ENCODE measurements at regions not wholly inside any gene's neighbourhood (a gene's known extent, or its start where the extent isn't known, plus 50 kb on each side); places are given as distances from the start of the nearest gene placed in this dataset.

DNA sequence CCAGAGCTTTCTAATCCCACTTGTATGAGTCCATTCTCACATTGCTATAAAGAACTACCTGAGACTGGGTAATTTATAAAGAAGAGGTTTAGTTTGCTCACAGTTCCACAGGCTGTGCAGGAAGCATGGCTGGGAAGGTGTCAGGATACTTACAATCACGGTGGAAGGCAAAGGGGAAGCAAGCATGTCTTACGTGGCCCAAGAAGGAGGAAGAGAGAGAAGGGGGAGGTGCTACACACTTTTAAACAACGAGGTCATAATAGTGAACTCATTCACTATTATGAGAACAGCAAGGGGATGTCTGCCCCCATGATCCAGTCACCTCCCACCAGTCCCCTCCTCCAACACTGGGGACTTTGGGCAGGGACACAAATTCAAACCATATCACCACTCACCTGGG is 67.8 kb downstream of the TTC32 start:
- ATAC-seq (ENCODE audit: insufficient number of reproducible peaks, low FRiP score, low read depth) (no peak), DNase-seq (ENCODE audit: low spot score) (no peak)

GRCh38 chr2:19829672-19830071 is 72.1 kb downstream of the TTC32 start:
- TF ChIP-seq, protein P1, sequence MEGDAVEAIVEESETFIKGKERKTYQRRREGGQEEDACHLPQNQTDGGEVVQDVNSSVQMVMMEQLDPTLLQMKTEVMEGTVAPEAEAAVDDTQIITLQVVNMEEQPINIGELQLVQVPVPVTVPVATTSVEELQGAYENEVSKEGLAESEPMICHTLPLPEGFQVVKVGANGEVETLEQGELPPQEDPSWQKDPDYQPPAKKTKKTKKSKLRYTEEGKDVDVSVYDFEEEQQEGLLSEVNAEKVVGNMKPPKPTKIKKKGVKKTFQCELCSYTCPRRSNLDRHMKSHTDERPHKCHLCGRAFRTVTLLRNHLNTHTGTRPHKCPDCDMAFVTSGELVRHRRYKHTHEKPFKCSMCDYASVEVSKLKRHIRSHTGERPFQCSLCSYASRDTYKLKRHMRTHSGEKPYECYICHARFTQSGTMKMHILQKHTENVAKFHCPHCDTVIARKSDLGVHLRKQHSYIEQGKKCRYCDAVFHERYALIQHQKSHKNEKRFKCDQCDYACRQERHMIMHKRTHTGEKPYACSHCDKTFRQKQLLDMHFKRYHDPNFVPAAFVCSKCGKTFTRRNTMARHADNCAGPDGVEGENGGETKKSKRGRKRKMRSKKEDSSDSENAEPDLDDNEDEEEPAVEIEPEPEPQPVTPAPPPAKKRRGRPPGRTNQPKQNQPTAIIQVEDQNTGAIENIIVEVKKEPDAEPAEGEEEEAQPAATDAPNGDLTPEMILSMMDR (IDR thresholded peaks at IDR 0.05) = no peak
- Histone ChIP-seq H3K36me3 (no peaks in the 10 kb centered on the region), H3K4me1 (ENCODE audit: control insufficient read depth in 1 of 2, low read depth in 2 of 2) (peaks cover 0 to 26% of the 10 kb centered on the region in 2 donors), H3K27ac (no peak overlapping the region), H3K4me3 (no peak overlapping the region), H3K9me3 (no peaks in the 10 kb centered on the region), H3K27me3 (replicated peaks; ENCODE audit: insufficient read depth) (no peaks in the 10 kb centered on the region)
- no peak for DNase-seq (ENCODE audit: low spot score)
- no peak for ATAC-seq (ENCODE audit: insufficient number of reproducible peaks, low FRiP score, low read depth)

More for the DNA sequence above, 67.8 kb downstream of the TTC32 start:
- no peaks in the 10 kb centered on the region for H3K9me3 ChIP-seq
- no peak overlapping the region for H3K27ac ChIP-seq
- no peaks in the 10 kb centered on the region for H3K27me3 ChIP-seq (replicated peaks; ENCODE audit: insufficient read depth)
- TF ChIP-seq, protein P1 (IDR thresholded peaks at IDR 0.05) = no peak
- H3K4me3 ChIP-seq = no peak overlapping the region
- H3K36me3 ChIP-seq = no peaks in the 10 kb centered on the region
- peaks cover 11 to 45% of the 10 kb centered on the region in 2 donors for H3K4me1 ChIP-seq (ENCODE audit: control insufficient read depth in 1 of 2, low read depth in 2 of 2)

- Histone ChIP-seq H3K27me3 (replicated peaks; ENCODE audit: insufficient read depth) (no peaks in the 10 kb centered on the region), H3K36me3 (no peaks in the 10 kb centered on the region), H3K4me1 (ENCODE audit: control insufficient read depth in 1 of 2, low read depth in 2 of 2) (peaks cover 0 to 39% of the 10 kb centered on the region in 2 donors), H3K9me3 (no peaks in the 10 kb centered on the region), H3K4me3 (no peak overlapping the region), H3K27ac (no peak overlapping the region)
- DNase-seq (ENCODE audit: low spot score) = no peak
- no peak for ATAC-seq (ENCODE audit: insufficient number of reproducible peaks, low FRiP score, low read depth)
- TF ChIP-seq, protein P1 (IDR thresholded peaks at IDR 0.05) = no peak
These were observed 74.9 kb downstream of the TTC32 start for GRCh38 chr2:19826874-19827273.

DNA sequence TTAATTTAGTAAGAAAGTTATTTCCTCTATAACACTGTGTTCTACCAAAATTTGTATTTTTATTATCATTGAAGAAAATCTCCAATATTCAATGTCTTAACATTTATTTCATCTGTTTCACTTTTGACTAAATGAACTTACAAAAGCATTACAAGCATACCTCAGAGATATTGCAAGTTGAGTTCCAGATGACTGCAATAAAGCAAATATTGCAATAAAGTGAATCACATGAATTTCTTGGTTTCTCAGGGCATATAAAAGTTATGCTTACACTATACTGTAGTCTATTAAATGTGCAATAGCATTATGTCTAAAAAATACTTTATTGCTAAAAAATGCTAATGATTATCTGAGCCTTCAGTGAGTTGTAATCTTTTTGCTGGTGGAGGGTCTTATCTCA is 78.3 kb downstream of the TTC32 start:
- H3K9me3 ChIP-seq = no peaks in the 10 kb centered on the region
- no peak for DNase-seq (ENCODE audit: low spot score)
- no peaks in the 10 kb centered on the region for H3K36me3 ChIP-seq
- H3K4me3 ChIP-seq = no peak overlapping the region
- peaks cover 11 to 37% of the 10 kb centered on the region in 2 donors for H3K4me1 ChIP-seq (ENCODE audit: control insufficient read depth in 1 of 2, low read depth in 2 of 2)
- H3K27ac ChIP-seq = no peak overlapping the region
- ATAC-seq (ENCODE audit: insufficient number of reproducible peaks, low FRiP score, low read depth) = no peak
- H3K27me3 ChIP-seq (replicated peaks; ENCODE audit: insufficient read depth) = no peaks in the 10 kb centered on the region
- TF ChIP-seq, protein P1 (IDR thresholded peaks at IDR 0.05) = no peak

- H3K36me3 ChIP-seq = no peaks in the 10 kb centered on the region
- no peaks in the 10 kb centered on the region for H3K27me3 ChIP-seq (replicated peaks; ENCODE audit: insufficient read depth)
- no peaks in the 10 kb centered on the region for H3K9me3 ChIP-seq
- H3K4me3 ChIP-seq = no peak overlapping the region
- peak overlapping the region; percentile 58 to 61 for H3K27ac ChIP-seq
- DNase-seq (ENCODE audit: low spot score) (no peak), ATAC-seq (ENCODE audit: insufficient number of reproducible peaks, low FRiP score, low read depth) (peak; percentile 42)
- peaks cover 15 to 64% of the 10 kb centered on the region in 2 donors for H3K4me1 ChIP-seq (ENCODE audit: control insufficient read depth in 1 of 2, low read depth in 2 of 2)
- TF ChIP-seq, protein P1 (IDR thresholded peaks at IDR 0.05) = no peak
These were observed 82.4 kb downstream of the TTC32 start for GRCh38 chr2:19819097-19820065.

All from thoracic aorta (tissue), 2 donors.